Smooth muscle cell (in vitro differentiated cells): ENCODE measurements at regions not wholly inside any gene's neighbourhood (a gene's known extent, or its start where the extent isn't known, plus 50 kb on each side); places are given as distances from the start of the nearest gene placed in this dataset.

Experiments used
- DNase-seq: peaks from one replicate; lab custom pipeline; 2025; ENCODE audit not compliant: unreplicated experiment; lab: John Stamatoyannopoulos, UW
- H2AFZ ChIP-seq: fragments of 200-600 bp; sonication (generic); 2 replicates; pipeline ENCODE4 v1.6.0; 2016; ENCODE audit warnings: antibody characterized with exemption, low read depth, mild to moderate bottlenecking
- H3F3A ChIP-seq: fragments of 200-600 bp; sonication (generic); 2 replicates; pipeline ENCODE4 v1.6.0; 2017; ENCODE audit warnings: antibody characterized with exemption, low read depth
- H3K27ac ChIP-seq: fragments of 200-600 bp; sonication (generic); 2 replicates; pipeline ENCODE4 v1.5.1; 2016; ENCODE audit warnings: low read depth, mild to moderate bottlenecking
- H3K27me3 ChIP-seq: fragments of 200-600 bp; sonication (generic); 2 replicates; pipeline ENCODE4 v1.6.1; 2016; ENCODE audit warnings: low read depth, mild to moderate bottlenecking
- H3K36me3 ChIP-seq: fragments of 200-600 bp; sonication (generic); 2 replicates; pipeline ENCODE4 v1.5.1; 2016; ENCODE audit warnings: low read depth
- H3K4me1 ChIP-seq: fragments of 200-600 bp; sonication (generic); 2 replicates; pipeline ENCODE4 v1.5.1; 2016; ENCODE audit warnings: low read depth
- H3K4me2 ChIP-seq: fragments of 200-600 bp; sonication (generic); 2 replicates; pipeline ENCODE4 v1.6.0; 2016; ENCODE audit warnings: mild to moderate bottlenecking
- H3K4me3 ChIP-seq: fragments of 200-600 bp; sonication (generic); 2 replicates; pipeline ENCODE4 v1.5.1; 2016; ENCODE audit warnings: mild to moderate bottlenecking
- H3K79me2 ChIP-seq: fragments of 200-600 bp; sonication (generic); 2 replicates; pipeline ENCODE4 v1.6.0; 2016; ENCODE audit warnings: low read depth, mild to moderate bottlenecking
- H3K9ac ChIP-seq: fragments of 200-600 bp; sonication (generic); 2 replicates; pipeline ENCODE4 v1.6.0; 2016; ENCODE audit warnings: low read depth
- H3K9me3 ChIP-seq: fragments of 200-600 bp; sonication (generic); replicated peaks from 2 replicates; pipeline ENCODE4 v1.5.1; 2016; ENCODE audit warnings: low read depth
- H4K20me1 ChIP-seq: fragments of 200-600 bp; sonication (generic); 2 replicates; pipeline ENCODE4 v1.6.0; 2016; ENCODE audit warnings: low read depth
- WGBS: methylation state at CpG from one replicate; pipeline ENCODE4 v1.1.7; 2016; ENCODE audit warnings: low lambda C conversion rate; 5-methylcytosine and 5-hydroxymethylcytosine counted together
- TF ChIP-seq, protein P1 (sequence below): fragments of 200-600 bp; sonication (generic); IDR thresholded peaks from 2 replicates; pipeline ENCODE4 v1.5.1; 2017; ENCODE audit warnings: borderline replicate concordance, mild to moderate bottlenecking, antibody characterized with exemption; ENCODE audit not compliant: insufficient read depth, poor library complexity, severe bottlenecking

GRCh38 chr9:90061187-90061586 is 456.4 kb downstream of the GADD45G start:
- H3F3A ChIP-seq, result no peaks in the 10 kb centered on the region
- no peaks in the 10 kb centered on the region for H3K9me3 ChIP-seq
- TF ChIP-seq, protein P1, sequence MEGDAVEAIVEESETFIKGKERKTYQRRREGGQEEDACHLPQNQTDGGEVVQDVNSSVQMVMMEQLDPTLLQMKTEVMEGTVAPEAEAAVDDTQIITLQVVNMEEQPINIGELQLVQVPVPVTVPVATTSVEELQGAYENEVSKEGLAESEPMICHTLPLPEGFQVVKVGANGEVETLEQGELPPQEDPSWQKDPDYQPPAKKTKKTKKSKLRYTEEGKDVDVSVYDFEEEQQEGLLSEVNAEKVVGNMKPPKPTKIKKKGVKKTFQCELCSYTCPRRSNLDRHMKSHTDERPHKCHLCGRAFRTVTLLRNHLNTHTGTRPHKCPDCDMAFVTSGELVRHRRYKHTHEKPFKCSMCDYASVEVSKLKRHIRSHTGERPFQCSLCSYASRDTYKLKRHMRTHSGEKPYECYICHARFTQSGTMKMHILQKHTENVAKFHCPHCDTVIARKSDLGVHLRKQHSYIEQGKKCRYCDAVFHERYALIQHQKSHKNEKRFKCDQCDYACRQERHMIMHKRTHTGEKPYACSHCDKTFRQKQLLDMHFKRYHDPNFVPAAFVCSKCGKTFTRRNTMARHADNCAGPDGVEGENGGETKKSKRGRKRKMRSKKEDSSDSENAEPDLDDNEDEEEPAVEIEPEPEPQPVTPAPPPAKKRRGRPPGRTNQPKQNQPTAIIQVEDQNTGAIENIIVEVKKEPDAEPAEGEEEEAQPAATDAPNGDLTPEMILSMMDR, result no peak
- H4K20me1 ChIP-seq, result no peaks in the 10 kb centered on the region
- no peak overlapping the region for H3K4me2 ChIP-seq
- H3K79me2 ChIP-seq, result no peaks in the 10 kb centered on the region
- H3K27me3 ChIP-seq, result no peaks in the 10 kb centered on the region
- 71% methylated on average over 1 of the region's 1 CpG for WGBS
- no peak overlapping the region for H3K27ac ChIP-seq
- H2AFZ ChIP-seq, result no peak overlapping the region
- no peaks in the 10 kb centered on the region for H3K36me3 ChIP-seq
- H3K4me1 ChIP-seq, result no peaks in the 10 kb centered on the region
- no peak for DNase-seq
- no peak overlapping the region for H3K9ac ChIP-seq
- no peak overlapping the region for H3K4me3 ChIP-seq

- WGBS, result 29% methylated on average over 1 of the region's 1 CpG
- no peaks in the 10 kb centered on the region for H3K4me1 ChIP-seq
- H3K36me3 ChIP-seq, result no peaks in the 10 kb centered on the region
- no peak for DNase-seq
- no peaks in the 10 kb centered on the region for H3K27me3 ChIP-seq
- no peak overlapping the region for H3K4me2 ChIP-seq
- H3K9me3 ChIP-seq, result no peaks in the 10 kb centered on the region
- no peak overlapping the region for H3K9ac ChIP-seq
- no peaks in the 10 kb centered on the region for H3F3A ChIP-seq
- H3K79me2 ChIP-seq, result no peaks in the 10 kb centered on the region
- no peak overlapping the region for H3K4me3 ChIP-seq
- H4K20me1 ChIP-seq, result no peaks in the 10 kb centered on the region
- H2AFZ ChIP-seq, result no peak overlapping the region
- TF ChIP-seq, protein P1, result no peak
- H3K27ac ChIP-seq, result no peak overlapping the region
Observed at GRCh38 chr9:90062982-90063381, 458.2 kb downstream of the GADD45G start.

DNA sequence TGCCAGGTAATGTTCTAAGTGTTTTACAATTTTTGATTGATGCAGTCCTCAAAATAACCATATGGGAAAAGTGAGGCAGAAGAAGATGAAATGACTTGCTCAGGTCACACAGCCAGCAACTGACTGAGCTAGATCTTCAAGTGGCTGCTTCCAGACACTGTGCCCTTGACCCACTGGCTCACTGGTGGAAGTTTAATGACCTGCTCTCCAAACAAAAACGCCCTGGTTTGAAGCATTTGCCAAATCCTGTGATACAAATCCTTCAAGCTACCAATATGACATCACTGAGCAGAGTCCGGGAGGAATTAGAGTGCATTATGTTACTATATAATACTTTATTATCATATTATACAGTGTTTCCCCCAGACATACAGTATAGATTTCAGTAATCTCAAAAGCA is 459.4 kb downstream of the GADD45G start:
- 74% methylated on average over 2 of the region's 2 CpGs for WGBS
- no peaks in the 10 kb centered on the region for H3K79me2 ChIP-seq

DNA sequence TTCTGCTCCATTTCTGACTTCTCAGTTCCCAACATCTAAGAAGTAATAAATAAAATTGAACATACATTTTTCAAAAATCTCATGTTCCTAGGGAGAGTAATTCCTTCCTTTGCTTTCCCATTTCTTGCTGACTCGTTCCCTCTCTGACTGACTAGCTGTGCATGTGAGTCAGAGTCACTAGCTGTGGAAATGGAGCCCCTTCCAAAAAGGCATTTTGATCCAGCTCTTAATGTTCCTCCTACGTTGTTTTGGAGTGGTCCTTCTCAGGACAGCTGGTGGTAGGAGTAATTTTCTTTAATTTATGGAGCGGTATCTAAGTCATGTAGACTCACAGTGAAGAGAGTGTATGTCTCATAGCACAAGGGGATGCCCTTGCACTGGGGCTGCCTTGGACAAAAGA is 460.2 kb downstream of the GADD45G start:
- no peak overlapping the region for H3K4me3 ChIP-seq
- TF ChIP-seq, protein P1, result no peak
- 59% methylated on average over 3 of the region's 3 CpGs for WGBS
- H3K27ac ChIP-seq, result no peak overlapping the region
- no peak overlapping the region for H3K9ac ChIP-seq
- H3K79me2 ChIP-seq, result no peaks in the 10 kb centered on the region
- no peaks in the 10 kb centered on the region for H4K20me1 ChIP-seq
- no peaks in the 10 kb centered on the region for H3F3A ChIP-seq
- H2AFZ ChIP-seq, result no peak overlapping the region
- no peak for DNase-seq
- no peaks in the 10 kb centered on the region for H3K9me3 ChIP-seq
- H3K27me3 ChIP-seq, result no peaks in the 10 kb centered on the region
- no peak overlapping the region for H3K4me2 ChIP-seq
- H3K4me1 ChIP-seq, result no peaks in the 10 kb centered on the region
- no peaks in the 10 kb centered on the region for H3K36me3 ChIP-seq

More for the DNA sequence above, 459.4 kb downstream of the GADD45G start:
- H3F3A ChIP-seq, result no peaks in the 10 kb centered on the region
- H3K4me3 ChIP-seq, result no peak overlapping the region
- H3K4me2 ChIP-seq, result no peak overlapping the region
- H4K20me1 ChIP-seq, result no peaks in the 10 kb centered on the region
- no peak overlapping the region for H3K9ac ChIP-seq
- no peaks in the 10 kb centered on the region for H3K27me3 ChIP-seq
- no peak overlapping the region for H2AFZ ChIP-seq
- no peaks in the 10 kb centered on the region for H3K9me3 ChIP-seq
- TF ChIP-seq, protein P1, result no peak
- no peaks in the 10 kb centered on the region for H3K4me1 ChIP-seq
- DNase-seq, result no peak
- H3K27ac ChIP-seq, result no peak overlapping the region
- H3K36me3 ChIP-seq, result no peaks in the 10 kb centered on the region
